ENCODE measurements at regions not wholly inside any gene's neighbourhood (a gene's known extent, or its start where the extent isn't known, plus 50 kb on each side); places are given as distances from the start of the nearest gene placed in this dataset.
A peak's percentile ranks its signal among the peaks of the same experiment; 100 is the strongest.

GRCh38 chr5:159458217-159458711 is 128.0 kb upstream of the IL12B start (continued):
- TF ChIP-seq ATF7 (IDR thresholded peaks at IDR 0.05; ENCODE audit: low read depth), result peak; percentile 94
- TF ChIP-seq GABPA (IDR thresholded peaks at IDR 0.05; ENCODE audit: low read depth), result peak; percentile 85
- no peak for TF ChIP-seq HSF1 (IDR thresholded peaks at IDR 0.05; ENCODE audit: low read depth, low read length)
- TF ChIP-seq, protein P1, sequence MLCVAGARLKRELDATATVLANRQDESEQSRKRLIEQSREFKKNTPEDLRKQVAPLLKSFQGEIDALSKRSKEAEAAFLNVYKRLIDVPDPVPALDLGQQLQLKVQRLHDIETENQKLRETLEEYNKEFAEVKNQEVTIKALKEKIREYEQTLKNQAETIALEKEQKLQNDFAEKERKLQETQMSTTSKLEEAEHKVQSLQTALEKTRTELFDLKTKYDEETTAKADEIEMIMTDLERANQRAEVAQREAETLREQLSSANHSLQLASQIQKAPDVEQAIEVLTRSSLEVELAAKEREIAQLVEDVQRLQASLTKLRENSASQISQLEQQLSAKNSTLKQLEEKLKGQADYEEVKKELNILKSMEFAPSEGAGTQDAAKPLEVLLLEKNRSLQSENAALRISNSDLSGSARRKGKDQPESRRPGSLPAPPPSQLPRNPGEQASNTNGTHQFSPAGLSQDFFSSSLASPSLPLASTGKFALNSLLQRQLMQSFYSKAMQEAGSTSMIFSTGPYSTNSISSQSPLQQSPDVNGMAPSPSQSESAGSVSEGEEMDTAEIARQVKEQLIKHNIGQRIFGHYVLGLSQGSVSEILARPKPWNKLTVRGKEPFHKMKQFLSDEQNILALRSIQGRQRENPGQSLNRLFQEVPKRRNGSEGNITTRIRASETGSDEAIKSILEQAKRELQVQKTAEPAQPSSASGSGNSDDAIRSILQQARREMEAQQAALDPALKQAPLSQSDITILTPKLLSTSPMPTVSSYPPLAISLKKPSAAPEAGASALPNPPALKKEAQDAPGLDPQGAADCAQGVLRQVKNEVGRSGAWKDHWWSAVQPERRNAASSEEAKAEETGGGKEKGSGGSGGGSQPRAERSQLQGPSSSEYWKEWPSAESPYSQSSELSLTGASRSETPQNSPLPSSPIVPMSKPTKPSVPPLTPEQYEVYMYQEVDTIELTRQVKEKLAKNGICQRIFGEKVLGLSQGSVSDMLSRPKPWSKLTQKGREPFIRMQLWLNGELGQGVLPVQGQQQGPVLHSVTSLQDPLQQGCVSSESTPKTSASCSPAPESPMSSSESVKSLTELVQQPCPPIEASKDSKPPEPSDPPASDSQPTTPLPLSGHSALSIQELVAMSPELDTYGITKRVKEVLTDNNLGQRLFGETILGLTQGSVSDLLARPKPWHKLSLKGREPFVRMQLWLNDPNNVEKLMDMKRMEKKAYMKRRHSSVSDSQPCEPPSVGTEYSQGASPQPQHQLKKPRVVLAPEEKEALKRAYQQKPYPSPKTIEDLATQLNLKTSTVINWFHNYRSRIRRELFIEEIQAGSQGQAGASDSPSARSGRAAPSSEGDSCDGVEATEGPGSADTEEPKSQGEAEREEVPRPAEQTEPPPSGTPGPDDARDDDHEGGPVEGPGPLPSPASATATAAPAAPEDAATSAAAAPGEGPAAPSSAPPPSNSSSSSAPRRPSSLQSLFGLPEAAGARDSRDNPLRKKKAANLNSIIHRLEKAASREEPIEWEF (IDR thresholded peaks at IDR 0.05; ENCODE audit: insufficient replicate concordance, low read depth, low read length), result peak; percentile 46
- peak; percentile 27; the same call in 1 of the 2 replicates for TF ChIP-seq YY1 (IDR thresholded peaks at IDR 0.05; ENCODE audit: low read depth, low read length)
- TF ChIP-seq, protein P2, sequence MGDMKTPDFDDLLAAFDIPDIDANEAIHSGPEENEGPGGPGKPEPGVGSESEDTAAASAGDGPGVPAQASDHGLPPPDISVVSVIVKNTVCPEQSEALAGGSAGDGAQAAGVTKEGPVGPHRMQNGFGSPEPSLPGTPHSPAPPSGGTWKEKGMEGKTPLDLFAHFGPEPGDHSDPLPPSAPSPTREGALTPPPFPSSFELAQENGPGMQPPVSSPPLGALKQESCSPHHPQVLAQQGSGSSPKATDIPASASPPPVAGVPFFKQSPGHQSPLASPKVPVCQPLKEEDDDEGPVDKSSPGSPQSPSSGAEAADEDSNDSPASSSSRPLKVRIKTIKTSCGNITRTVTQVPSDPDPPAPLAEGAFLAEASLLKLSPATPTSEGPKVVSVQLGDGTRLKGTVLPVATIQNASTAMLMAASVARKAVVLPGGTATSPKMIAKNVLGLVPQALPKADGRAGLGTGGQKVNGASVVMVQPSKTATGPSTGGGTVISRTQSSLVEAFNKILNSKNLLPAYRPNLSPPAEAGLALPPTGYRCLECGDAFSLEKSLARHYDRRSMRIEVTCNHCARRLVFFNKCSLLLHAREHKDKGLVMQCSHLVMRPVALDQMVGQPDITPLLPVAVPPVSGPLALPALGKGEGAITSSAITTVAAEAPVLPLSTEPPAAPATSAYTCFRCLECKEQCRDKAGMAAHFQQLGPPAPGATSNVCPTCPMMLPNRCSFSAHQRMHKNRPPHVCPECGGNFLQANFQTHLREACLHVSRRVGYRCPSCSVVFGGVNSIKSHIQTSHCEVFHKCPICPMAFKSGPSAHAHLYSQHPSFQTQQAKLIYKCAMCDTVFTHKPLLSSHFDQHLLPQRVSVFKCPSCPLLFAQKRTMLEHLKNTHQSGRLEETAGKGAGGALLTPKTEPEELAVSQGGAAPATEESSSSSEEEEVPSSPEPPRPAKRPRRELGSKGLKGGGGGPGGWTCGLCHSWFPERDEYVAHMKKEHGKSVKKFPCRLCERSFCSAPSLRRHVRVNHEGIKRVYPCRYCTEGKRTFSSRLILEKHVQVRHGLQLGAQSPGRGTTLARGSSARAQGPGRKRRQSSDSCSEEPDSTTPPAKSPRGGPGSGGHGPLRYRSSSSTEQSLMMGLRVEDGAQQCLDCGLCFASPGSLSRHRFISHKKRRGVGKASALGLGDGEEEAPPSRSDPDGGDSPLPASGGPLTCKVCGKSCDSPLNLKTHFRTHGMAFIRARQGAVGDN (IDR thresholded peaks at IDR 0.05), result peak; percentile 16; the same call in 1 of the 2 replicates
- peak; percentile 81 for TF ChIP-seq SP1 (IDR thresholded peaks at IDR 0.05; ENCODE audit: low read depth, low read length)
- TF ChIP-seq MYC (IDR thresholded peaks at IDR 0.05; ENCODE audit: insufficient read depth, insufficient read length, insufficient replicate concordance, low read length, severe bottlenecking), result no peak
- peak in 1 of 2 experiments; percentile 88; a peak in 2 of 4 replicates for TF ChIP-seq SRF (IDR thresholded peaks at IDR 0.05; ENCODE audit: low read depth in 2 of 2, low read length in 2 of 2)
- peak; percentile 100 for TF ChIP-seq TCF3 (IDR thresholded peaks at IDR 0.05; ENCODE audit: borderline replicate concordance, insufficient read depth, low read depth, low read length)
- TF ChIP-seq SMAD5 (IDR thresholded peaks at IDR 0.05; ENCODE audit: low read depth), result no peak
- peak; percentile 100 for TF ChIP-seq EED (IDR thresholded peaks at IDR 0.05; ENCODE audit: low read depth)
- TF ChIP-seq SREBF1 (IDR thresholded peaks at IDR 0.05; ENCODE audit: low read length), result 0 out of 2 replicates have a peak, but pooled peaks have one; percentile 48
- peak; percentile 100 for TF ChIP-seq BCL11A (IDR thresholded peaks at IDR 0.05; ENCODE audit: low read depth, low read length)
- TF ChIP-seq POLR2A (IDR thresholded peaks at IDR 0.05; ENCODE audit: low read depth, low read length), result no peak
- no peak for TF ChIP-seq YBX1 (IDR thresholded peaks at IDR 0.05)
- peak; percentile 88 for TF ChIP-seq MLLT1 (IDR thresholded peaks at IDR 0.05)
- TF ChIP-seq BRCA1 (IDR thresholded peaks at IDR 0.05; ENCODE audit: low read depth, low read length), result no peak
- peak; percentile 91 for TF ChIP-seq SPI1 (IDR thresholded peaks at IDR 0.05; ENCODE audit: borderline replicate concordance, insufficient read depth, low read depth, low read length)

Measured in GM12878 (cell line).